HUES48 (cell line): ENCODE measurements at regions not wholly inside any gene's neighbourhood (a gene's known extent, or its start where the extent isn't known, plus 50 kb on each side); places are given as distances from the start of the nearest gene placed in this dataset.
"Not testable (repeated sequence)": the region's sequence is repeated elsewhere in the genome, so short reads cannot be mapped to it uniquely, and the experiment has no call there.

Experiments used
- H3K27ac ChIP-seq: one replicate; pipeline ENCODE4 v1.7.0; 2013; ENCODE audit warnings: low read depth, low read length, inconsistent platforms
- H3K27me3 ChIP-seq: 2 replicates; pipeline ENCODE4 v1.6.1; 2013; ENCODE audit warnings: mild to moderate bottlenecking, low read length; ENCODE audit not compliant: control insufficient read depth, insufficient read depth
- H3K36me3 ChIP-seq: 2 replicates; pipeline ENCODE4 v1.6.1; 2013; ENCODE audit warnings: low read length; ENCODE audit not compliant: control insufficient read depth, insufficient read depth
- H3K4me1 ChIP-seq: 2 replicates; pipeline ENCODE4 v1.6.1; 2013; ENCODE audit warnings: mild to moderate bottlenecking, low read length; ENCODE audit not compliant: control insufficient read depth, insufficient read depth
- H3K4me3 ChIP-seq: 2 replicates; pipeline ENCODE4 v1.5.1; 2013; ENCODE audit warnings: mild to moderate bottlenecking, low read depth, low read length
- H3K9ac ChIP-seq: 2 replicates; pipeline ENCODE4 v1.6.1; 2013; ENCODE audit warnings: mild to moderate bottlenecking, low read depth, low read length, moderate library complexity
- H3K9me3 ChIP-seq: 2 replicates; pipeline ENCODE4 v1.6.1; 2013; ENCODE audit warnings: low read length; ENCODE audit not compliant: control insufficient read depth, insufficient read depth

- Histone ChIP-seq H3K4me3 (no peak overlapping the region), H3K9ac (no peak overlapping the region), H3K9me3 (no peaks in the 10 kb centered on the region), H3K4me1 (no peaks in the 10 kb centered on the region), H3K36me3 (no peaks in the 10 kb centered on the region), H3K27me3 (no peaks in the 10 kb centered on the region), H3K27ac (no peak overlapping the region)
Observed at GRCh38 chr3:21238661-21239060, 512.3 kb downstream of the ZNF385D start.

- no peak overlapping the region for H3K9ac ChIP-seq
- no peaks in the 10 kb centered on the region for H3K36me3 ChIP-seq
- no peak overlapping the region for H3K27ac ChIP-seq
- H3K9me3 ChIP-seq = no peaks in the 10 kb centered on the region
- H3K4me1 ChIP-seq = no peaks in the 10 kb centered on the region
- no peaks in the 10 kb centered on the region for H3K27me3 ChIP-seq
- H3K4me3 ChIP-seq = no peak overlapping the region
Observed at GRCh38 chr3:21237638-21238037, 513.4 kb downstream of the ZNF385D start.

GRCh38 chr3:21235491-21235890, 515.5 kb downstream of the ZNF385D start:
- no peaks in the 10 kb centered on the region for H3K9me3 ChIP-seq
- no peaks in the 10 kb centered on the region for H3K27me3 ChIP-seq
- no peak overlapping the region for H3K27ac ChIP-seq
- no peaks in the 10 kb centered on the region for H3K4me1 ChIP-seq
- H3K36me3 ChIP-seq = no peaks in the 10 kb centered on the region
- no peak overlapping the region for H3K4me3 ChIP-seq
- no peak overlapping the region for H3K9ac ChIP-seq

GRCh38 chr3:21234933-21235332, 516.1 kb downstream of the ZNF385D start:
- Histone ChIP-seq H3K4me1 (no peaks in the 10 kb centered on the region), H3K27ac (no peak overlapping the region), H3K9me3 (no peaks in the 10 kb centered on the region), H3K36me3 (no peaks in the 10 kb centered on the region), H3K4me3 (no peak overlapping the region), H3K9ac (no peak overlapping the region), H3K27me3 (no peaks in the 10 kb centered on the region)

GRCh38 chr3:21229426-21230135, 521.4 kb downstream of the ZNF385D start:
- no peaks in the 10 kb centered on the region for H3K9me3 ChIP-seq
- no peak overlapping the region for H3K27ac ChIP-seq
- no peaks in the 10 kb centered on the region for H3K4me1 ChIP-seq
- no peak overlapping the region for H3K4me3 ChIP-seq
- no peak overlapping the region for H3K9ac ChIP-seq
- no peaks in the 10 kb centered on the region for H3K36me3 ChIP-seq
- peaks cover 5% of the 10 kb centered on the region; the same call in 1 of the 2 replicates for H3K27me3 ChIP-seq

GRCh38 chr3:21226086-21226485, 524.9 kb downstream of the ZNF385D start:
- Histone ChIP-seq H3K27ac (no peak overlapping the region), H3K4me3 (no peak overlapping the region), H3K36me3 (no peaks in the 10 kb centered on the region), H3K9ac (no peak overlapping the region), H3K27me3 (peaks cover 20% of the 10 kb centered on the region; the same call in 1 of the 2 replicates), H3K4me1 (peaks cover 9% of the 10 kb centered on the region), H3K9me3 (no peaks in the 10 kb centered on the region)

- H3K9me3 ChIP-seq = no peaks in the 10 kb centered on the region
- no peaks in the 10 kb centered on the region for H3K36me3 ChIP-seq
- H3K4me3 ChIP-seq = no peak overlapping the region
- H3K27ac ChIP-seq = no peak overlapping the region
- no peak overlapping the region for H3K9ac ChIP-seq
- peaks cover 9% of the 10 kb centered on the region for H3K4me1 ChIP-seq
- peaks cover 20% of the 10 kb centered on the region; the same call in 1 of the 2 replicates for H3K27me3 ChIP-seq
Observed at GRCh38 chr3:21220944-21221343, 530.1 kb downstream of the ZNF385D start.

GRCh38 chr3:21216598-21216997, 534.4 kb downstream of the ZNF385D start:
- Histone ChIP-seq H3K9ac (no peak overlapping the region), H3K36me3 (no peaks in the 10 kb centered on the region), H3K9me3 (0 out of 2 replicates have a peak, but pooled peaks cover 4% of the 10 kb centered on the region), H3K4me1 (no peaks in the 10 kb centered on the region), H3K27me3 (no peaks in the 10 kb centered on the region), H3K27ac (no peak overlapping the region), H3K4me3 (no peak overlapping the region)

- H3K36me3 ChIP-seq, H3K9ac ChIP-seq, H3K27me3 ChIP-seq, H3K4me3 ChIP-seq, H3K27ac ChIP-seq, H3K4me1 ChIP-seq: not testable (repeated sequence)
- peaks cover 28% of the 10 kb centered on the region for H3K9me3 ChIP-seq
Observed at GRCh38 chr3:21204122-21204521, 546.9 kb downstream of the ZNF385D start.

GRCh38 chr3:21195203-21195602, 555.8 kb downstream of the ZNF385D start:
- Histone ChIP-seq H3K9me3 (no peaks in the 10 kb centered on the region), H3K4me3 (no peak overlapping the region), H3K27ac (no peak overlapping the region), H3K36me3 (no peaks in the 10 kb centered on the region), H3K27me3 (no peaks in the 10 kb centered on the region), H3K4me1 (no peaks in the 10 kb centered on the region), H3K9ac (no peak overlapping the region)

- H3K9ac ChIP-seq, H3K4me3 ChIP-seq, H3K9me3 ChIP-seq, H3K4me1 ChIP-seq, H3K27me3 ChIP-seq, H3K36me3 ChIP-seq, H3K27ac ChIP-seq: not testable (repeated sequence)
Observed at GRCh38 chr3:21194036-21194435, 557.0 kb downstream of the ZNF385D start.
